H1 (cell line): ENCODE measurements at regions not wholly inside any gene's neighbourhood (a gene's known extent, or its start where the extent isn't known, plus 50 kb on each side); places are given as distances from the start of the nearest gene placed in this dataset.

Source experiments
- ATF2 ChIP-seq: IDR thresholded peaks from 2 replicates; pipeline ENCODE4 v1.6.1; 2012; ENCODE audit warnings: low read length, inconsistent platforms
- CREB1 ChIP-seq: IDR thresholded peaks from 2 replicates; pipeline ENCODE4 v1.6.1; 2012; ENCODE audit warnings: inconsistent platforms
- EP300 ChIP-seq, 2 experiments: IDR thresholded peaks; 1 replicate in 1 of 2; 2 replicates in 1 of 2; pipeline ENCODE4 v1.6.1; 2011 to 2012; ENCODE audit warnings: low read depth in 2 of 2, low read length in 2 of 2, mild to moderate bottlenecking in 2 of 2, borderline replicate concordance in 1 of 2, inconsistent platforms in 1 of 2, moderate library complexity in 1 of 2
- KDM5A ChIP-seq: fragments of 200-600 bp; IDR thresholded peaks from 2 replicates; pipeline ENCODE4 v1.7.1; 2012; ENCODE audit warnings: mild to moderate bottlenecking, low read length, inconsistent platforms, mixed read lengths
- NANOG ChIP-seq: IDR thresholded peaks from 2 replicates; pipeline ENCODE4 v1.6.1; 2011; ENCODE audit warnings: low read length, low read depth, mild to moderate bottlenecking, inconsistent platforms; ENCODE audit not compliant: insufficient read depth, poor library complexity, severe bottlenecking
- SIN3A ChIP-seq, 2 experiments: IDR thresholded peaks in 1 of 2; conservative IDR thresholded peaks in 1 of 2; 2 replicates each; pipeline ENCODE4 v1.6.1; 2011 to 2012; ENCODE audit warnings: low read length in 2 of 2, improper control_type of control experiment in 1 of 2, low read depth in 1 of 2, mild to moderate bottlenecking in 1 of 2
- TEAD4 ChIP-seq: IDR thresholded peaks from 2 replicates; pipeline ENCODE4 v1.6.1; 2012; ENCODE audit warnings: low read depth, low read length, inconsistent platforms, mixed read lengths

DNA sequence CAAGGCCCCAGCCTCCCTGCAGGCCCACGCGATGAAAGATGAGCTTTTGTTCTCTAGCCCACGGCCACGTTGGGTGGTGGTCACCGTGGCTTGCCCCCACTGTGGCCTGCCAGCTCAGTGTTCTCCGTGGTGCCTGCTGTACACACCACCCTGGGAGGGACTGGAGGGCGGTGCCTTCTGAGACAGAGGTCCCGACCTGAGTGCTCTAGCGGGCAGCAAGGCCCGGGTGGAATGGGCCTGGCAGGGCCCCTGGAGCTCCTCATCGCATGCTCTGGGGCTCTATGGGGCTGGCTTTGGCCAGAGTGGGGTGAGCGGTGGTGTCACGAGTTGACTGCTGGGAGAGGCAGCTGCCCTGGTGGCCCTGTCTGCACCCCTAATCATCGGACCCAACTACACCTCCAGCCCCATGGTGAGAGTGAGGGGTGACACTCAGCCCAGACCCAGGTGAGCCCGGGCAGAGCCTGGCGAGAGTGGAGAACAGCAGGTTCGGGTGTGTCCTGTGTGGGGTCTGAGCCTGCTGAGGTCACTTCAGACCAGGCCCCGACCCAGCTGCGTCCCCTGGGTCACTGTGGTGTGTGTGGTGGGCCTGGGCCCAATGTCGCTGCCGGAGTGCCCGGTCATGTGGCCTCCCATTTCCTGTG, 541.9 kb downstream of the TBC1D22A start (continued):
- TF ChIP-seq ATF2: no peak
- no peak for TF ChIP-seq SIN3A (conservative IDR thresholded peaks at IDR 0.05 in 1 of 2, IDR thresholded peaks at IDR 0.05 in 1 of 2; ENCODE audit: low read depth in 1 of 2, low read length in 2 of 2)
- TF ChIP-seq NANOG: no peak
- no peak for TF ChIP-seq EP300 (IDR thresholded peaks at IDR 0.05; ENCODE audit: borderline replicate concordance in 1 of 2, low read depth in 2 of 2, low read length in 2 of 2)
- TF ChIP-seq CREB1: no peak
- TF ChIP-seq TEAD4: no peak
- TF ChIP-seq KDM5A: no peak
